ENCODE measurements at regions not wholly inside any gene's neighbourhood (a gene's known extent, or its start where the extent isn't known, plus 50 kb on each side); places are given as distances from the start of the nearest gene placed in this dataset.

GRCh38 chr11:71172680-71173079 lies 79.7 kb downstream of the SHANK2 start:
- TF ChIP-seq CTCF (IDR thresholded peaks at IDR 0.05) (no peak), POLR2A (IDR thresholded peaks at IDR 0.05) (no peak), POLR2AphosphoS5 (IDR thresholded peaks at IDR 0.05) (no peak)
